ENCODE measurements at regions not wholly inside any gene's neighbourhood (a gene's known extent, or its start where the extent isn't known, plus 50 kb on each side); places are given as distances from the start of the nearest gene placed in this dataset.

GRCh38 chr4:20574986-20575385 is 125.3 kb upstream of the PACRGL start:
- ATAC-seq (no peak), DNase-seq (ENCODE audit: extremely low read depth in 1 of 4, low spot score in 3 of 4) (no peak), FAIRE-seq (no peak)
- H3K4me2 ChIP-seq (ENCODE audit: insufficient read depth, low read length) = no peak overlapping the region
- no peaks in the 10 kb centered on the region for H3K27me3 ChIP-seq (ENCODE audit: control insufficient read depth in 2 of 2, insufficient read depth in 2 of 2, low read length in 2 of 2)
- no peak overlapping the region for H3K27ac ChIP-seq (ENCODE audit: extremely low read depth, low read depth, low read length)
- CTCF ChIA-PET (ENCODE audit: low intra/inter-chr PET ratio) = no interaction called here
- no peaks in the 10 kb centered on the region for H3K4me1 ChIP-seq (replicated peaks in 1 of 2; ENCODE audit: control insufficient read depth in 2 of 2, insufficient read depth in 2 of 2, low read length in 2 of 2)
- H2AFZ ChIP-seq (ENCODE audit: low read depth, low read length) = no peak overlapping the region
- H3K9me1 ChIP-seq (ENCODE audit: control insufficient read depth, insufficient read depth, low read length) = no peaks in the 10 kb centered on the region
- no peaks in the 10 kb centered on the region for H3K36me3 ChIP-seq (ENCODE audit: control insufficient read depth, insufficient read depth, low read length)
- intact Hi-C loops (cut with micrococcal nuclease) (no loop called here), in situ Hi-C loops (cut with MboI) (no loop called here)
- 33% methylated on average over 1 of the region's 1 CpG for WGBS (ENCODE audit: insufficient coverage, low coverage, missing lambda C conversion rate)
- H3K4me3 ChIP-seq = no peak overlapping the region
- H3K79me2 ChIP-seq (ENCODE audit: control insufficient read depth, insufficient read depth, low read length) = no peaks in the 10 kb centered on the region
- POLR2A ChIA-PET = no interaction called here
- no TSS peak for BruUV-seq (replicated peaks)
- H4K20me1 ChIP-seq (replicated peaks; ENCODE audit: control insufficient read depth, insufficient read depth, low read length) = no peaks in the 10 kb centered on the region
- no peaks in the 10 kb centered on the region for H3K9me3 ChIP-seq (replicated peaks; ENCODE audit: control insufficient read depth, insufficient read depth, low read depth, low read length)
- no peak overlapping the region for H3K9ac ChIP-seq (ENCODE audit: insufficient read depth in 1 of 2, low read depth in 2 of 2, low read length in 2 of 2)
- no peak for TF ChIP-seq RNF2 (IDR thresholded peaks at IDR 0.05)
- no peak for TF ChIP-seq POLR2A (conservative IDR thresholded peaks at IDR 0.05)
- TF ChIP-seq, protein P1, sequence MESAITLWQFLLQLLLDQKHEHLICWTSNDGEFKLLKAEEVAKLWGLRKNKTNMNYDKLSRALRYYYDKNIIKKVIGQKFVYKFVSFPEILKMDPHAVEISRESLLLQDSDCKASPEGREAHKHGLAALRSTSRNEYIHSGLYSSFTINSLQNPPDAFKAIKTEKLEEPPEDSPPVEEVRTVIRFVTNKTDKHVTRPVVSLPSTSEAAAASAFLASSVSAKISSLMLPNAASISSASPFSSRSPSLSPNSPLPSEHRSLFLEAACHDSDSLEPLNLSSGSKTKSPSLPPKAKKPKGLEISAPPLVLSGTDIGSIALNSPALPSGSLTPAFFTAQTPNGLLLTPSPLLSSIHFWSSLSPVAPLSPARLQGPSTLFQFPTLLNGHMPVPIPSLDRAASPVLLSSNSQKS (CRISPR knock-in tag; IDR thresholded peaks at IDR 0.05) = no peak
- no peak for TF ChIP-seq MYNN (IDR thresholded peaks at IDR 0.05)
- TF ChIP-seq MYNN (CRISPR knock-in tag; IDR thresholded peaks at IDR 0.05) = no peak
- TF ChIP-seq, protein P2, sequence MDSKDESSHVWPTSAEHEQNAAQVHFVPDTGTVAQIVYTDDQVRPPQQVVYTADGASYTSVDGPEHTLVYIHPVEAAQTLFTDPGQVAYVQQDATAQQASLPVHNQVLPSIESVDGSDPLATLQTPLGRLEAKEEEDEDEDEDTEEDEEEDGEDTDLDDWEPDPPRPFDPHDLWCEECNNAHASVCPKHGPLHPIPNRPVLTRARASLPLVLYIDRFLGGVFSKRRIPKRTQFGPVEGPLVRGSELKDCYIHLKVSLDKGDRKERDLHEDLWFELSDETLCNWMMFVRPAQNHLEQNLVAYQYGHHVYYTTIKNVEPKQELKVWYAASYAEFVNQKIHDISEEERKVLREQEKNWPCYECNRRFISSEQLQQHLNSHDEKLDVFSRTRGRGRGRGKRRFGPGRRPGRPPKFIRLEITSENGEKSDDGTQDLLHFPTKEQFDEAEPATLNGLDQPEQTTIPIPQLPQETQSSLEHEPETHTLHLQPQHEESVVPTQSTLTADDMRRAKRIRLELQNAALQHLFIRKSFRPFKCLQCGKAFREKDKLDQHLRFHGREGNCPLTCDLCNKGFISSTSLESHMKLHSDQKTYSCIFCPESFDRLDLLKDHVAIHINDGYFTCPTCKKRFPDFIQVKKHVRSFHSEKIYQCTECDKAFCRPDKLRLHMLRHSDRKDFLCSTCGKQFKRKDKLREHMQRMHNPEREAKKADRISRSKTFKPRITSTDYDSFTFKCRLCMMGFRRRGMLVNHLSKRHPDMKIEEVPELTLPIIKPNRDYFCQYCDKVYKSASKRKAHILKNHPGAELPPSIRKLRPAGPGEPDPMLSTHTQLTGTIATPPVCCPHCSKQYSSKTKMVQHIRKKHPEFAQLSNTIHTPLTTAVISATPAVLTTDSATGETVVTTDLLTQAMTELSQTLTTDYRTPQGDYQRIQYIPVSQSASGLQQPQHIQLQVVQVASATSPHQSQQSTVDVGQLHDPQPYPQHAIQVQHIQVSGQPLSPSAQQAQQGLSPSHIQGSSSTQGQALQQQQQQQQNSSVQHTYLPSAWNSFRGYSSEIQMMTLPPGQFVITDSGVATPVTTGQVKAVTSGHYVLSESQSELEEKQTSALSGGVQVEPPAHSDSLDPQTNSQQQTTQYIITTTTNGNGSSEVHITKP (IDR thresholded peaks at IDR 0.05; ENCODE audit: partially characterized antibody) = no peak
- TF ChIP-seq, protein P3, sequence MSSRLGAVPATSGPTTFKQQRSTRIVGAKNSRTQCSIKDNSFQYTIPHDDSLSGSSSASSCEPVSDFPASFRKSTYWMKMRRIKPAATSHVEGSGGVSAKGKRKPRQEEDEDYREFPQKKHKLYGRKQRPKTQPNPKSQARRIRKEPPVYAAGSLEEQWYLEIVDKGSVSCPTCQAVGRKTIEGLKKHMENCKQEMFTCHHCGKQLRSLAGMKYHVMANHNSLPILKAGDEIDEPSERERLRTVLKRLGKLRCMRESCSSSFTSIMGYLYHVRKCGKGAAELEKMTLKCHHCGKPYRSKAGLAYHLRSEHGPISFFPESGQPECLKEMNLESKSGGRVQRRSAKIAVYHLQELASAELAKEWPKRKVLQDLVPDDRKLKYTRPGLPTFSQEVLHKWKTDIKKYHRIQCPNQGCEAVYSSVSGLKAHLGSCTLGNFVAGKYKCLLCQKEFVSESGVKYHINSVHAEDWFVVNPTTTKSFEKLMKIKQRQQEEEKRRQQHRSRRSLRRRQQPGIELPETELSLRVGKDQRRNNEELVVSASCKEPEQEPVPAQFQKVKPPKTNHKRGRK (tag; IDR thresholded peaks at IDR 0.05) = no peak
- TF ChIP-seq RFX1 (IDR thresholded peaks at IDR 0.05) = no peak
- TF ChIP-seq PHB2 (IDR thresholded peaks at IDR 0.05; ENCODE audit: low read depth) = no peak
- TF ChIP-seq FOXP1 (CRISPR knock-in tag; IDR thresholded peaks at IDR 0.05) = no peak
- no peak for TF ChIP-seq MAZ (CRISPR knock-in tag; conservative IDR thresholded peaks at IDR 0.05 in 1 of 2, IDR thresholded peaks at IDR 0.05 in 1 of 2)
- TF ChIP-seq SMARCB1 (IDR thresholded peaks at IDR 0.05; ENCODE audit: insufficient read length, low read depth) = no peak
- no peak for TF ChIP-seq HNRNPK (IDR thresholded peaks at IDR 0.05; ENCODE audit: low read depth, low read length, poor library complexity, severe bottlenecking)
- TF ChIP-seq RNF219 (CRISPR knock-in tag; IDR thresholded peaks at IDR 0.05) = no peak
- TF ChIP-seq ZFP36 (IDR thresholded peaks at IDR 0.05; ENCODE audit: low read depth, low read length, partially characterized antibody) = no peak
- TF ChIP-seq ZNF785 (CRISPR knock-in tag; IDR thresholded peaks at IDR 0.05) = no peak
